GM12873 (cell line): ENCODE measurements at regions not wholly inside any gene's neighbourhood (a gene's known extent, or its start where the extent isn't known, plus 50 kb on each side); places are given as distances from the start of the nearest gene placed in this dataset.

Experiments
- CTCF ChIP-seq: IDR thresholded peaks from 2 replicates; pipeline ENCODE4 v1.5.1; 2012; ENCODE audit warnings: low read depth, mild to moderate bottlenecking, moderate library complexity, low read length, control low read depth; ENCODE audit not compliant: insufficient read depth; ENCODE audit errors: missing control alignments

GRCh38 chrX:15072880-15073279 is 197.0 kb downstream of the ASB9 start:
- TF ChIP-seq CTCF, result no peak

GRCh38 chrX:15072259-15072658 is 197.6 kb downstream of the ASB9 start:
- TF ChIP-seq CTCF, result no peak

GRCh38 chrX:15059474-15059873 is 186.3 kb downstream of the MOSPD2 start:
- TF ChIP-seq CTCF, result no peak

GRCh38 chrX:15056044-15056443 is 182.8 kb downstream of the MOSPD2 start:
- TF ChIP-seq CTCF, result no peak

- TF ChIP-seq CTCF, result no peak
Measured at GRCh38 chrX:15055146-15055930, 182.1 kb downstream of the MOSPD2 start.

- peak; percentile 34 for TF ChIP-seq CTCF
Measured at GRCh38 chrX:15050395-15050794, 177.2 kb downstream of the MOSPD2 start.

GRCh38 chrX:15043538-15043937 is 170.3 kb downstream of the MOSPD2 start:
- TF ChIP-seq CTCF, result no peak
